NCI-H2196 (cell line): ENCODE measurements at regions not wholly inside any gene's neighbourhood (a gene's known extent, or its start where the extent isn't known, plus 50 kb on each side); places are given as distances from the start of the nearest gene placed in this dataset.
A peak's percentile ranks its signal among the peaks of the same experiment; 100 is the strongest.
"Not testable (repeated sequence)": the region's sequence is repeated elsewhere in the genome, so short reads cannot be mapped to it uniquely, and the experiment has no call there.

Source experiments
- DNase-seq: peaks from one replicate; lab custom pipeline; 2025; ENCODE audit not compliant: unreplicated experiment; lab: John Stamatoyannopoulos, UW

GRCh38 chr9:68593760-68594159 lies 53.1 kb upstream of the TMEM252 start:
- DNase-seq, result not testable (repeated sequence)

GRCh38 chr9:68595868-68596267 lies 55.2 kb upstream of the TMEM252 start:
- no peak for DNase-seq

- no peak for DNase-seq
Measured at GRCh38 chr9:68597362-68597997, 56.8 kb upstream of the TMEM252 start.

- DNase-seq, result no peak
Measured at GRCh38 chr9:68599826-68600225, 59.1 kb upstream of the TMEM252 start.

GRCh38 chr9:68601081-68601480 lies 60.4 kb upstream of the TMEM252 start:
- DNase-seq, result no peak

- DNase-seq, result no peak
Measured at GRCh38 chr9:68603371-68603770, 62.7 kb upstream of the TMEM252 start.

- no peak for DNase-seq
Measured at GRCh38 chr9:68608763-68609162, 68.1 kb upstream of the TMEM252 start.

- DNase-seq, result no peak
Measured at GRCh38 chr9:68609901-68610415, 69.3 kb upstream of the TMEM252 start.

- DNase-seq, result no peak
Measured at GRCh38 chr9:68614121-68614520, 73.4 kb upstream of the TMEM252 start.

GRCh38 chr9:68617011-68617410 lies 76.3 kb upstream of the TMEM252 start:
- not testable (repeated sequence) for DNase-seq

- no peak for DNase-seq
Measured at GRCh38 chr9:68619072-68619471, 78.4 kb upstream of the TMEM252 start.

- no peak for DNase-seq
Measured at GRCh38 chr9:68619636-68620035, 79.0 kb upstream of the TMEM252 start.

- DNase-seq, result peak; percentile 6
Measured at GRCh38 chr9:68625559-68625958, 79.5 kb upstream of the PIP5K1B start.

GRCh38 chr9:68626526-68626925 lies 78.5 kb upstream of the PIP5K1B start:
- no peak for DNase-seq

- DNase-seq, result no peak
Measured at GRCh38 chr9:68627104-68627503, 77.9 kb upstream of the PIP5K1B start.

GRCh38 chr9:68627594-68627993 lies 77.4 kb upstream of the PIP5K1B start:
- no peak for DNase-seq

GRCh38 chr9:68629042-68629441 lies 76.0 kb upstream of the PIP5K1B start:
- DNase-seq, result no peak

GRCh38 chr9:68631811-68632210 lies 73.2 kb upstream of the PIP5K1B start:
- DNase-seq, result no peak

- peak; percentile 72 for DNase-seq
Measured at GRCh38 chr9:68637020-68637419, 68.0 kb upstream of the PIP5K1B start.

- DNase-seq, result not testable (repeated sequence)
Measured at GRCh38 chr9:68639261-68639660, 65.8 kb upstream of the PIP5K1B start.

GRCh38 chr9:68640421-68641089 lies 64.5 kb upstream of the PIP5K1B start:
- DNase-seq, result no peak
